GM12878 (cell line): ENCODE measurements at regions not wholly inside any gene's neighbourhood (a gene's known extent, or its start where the extent isn't known, plus 50 kb on each side); places are given as distances from the start of the nearest gene placed in this dataset.

Source experiments
- BCL3 ChIP-seq: IDR thresholded peaks from 2 replicates; pipeline ENCODE4 v1.6.1; 2011; ENCODE audit warnings: borderline replicate concordance, low read depth, mild to moderate bottlenecking, moderate library complexity, low read length; ENCODE audit not compliant: insufficient read depth, poor library complexity, severe bottlenecking
- BCLAF1 ChIP-seq: fragments of 450-650 bp; IDR thresholded peaks from 2 replicates; pipeline ENCODE4 v1.6.1; 2017; ENCODE audit warnings: antibody characterized with exemption, mild to moderate bottlenecking, moderate library complexity
- ZNF592 ChIP-seq: fragments of 450-650 bp; IDR thresholded peaks from 2 replicates; pipeline ENCODE4 v1.6.1; 2017; ENCODE audit warnings: mild to moderate bottlenecking, moderate library complexity

GRCh38 chr15:39391230-39391629, 189.6 kb upstream of the THBS1 start (continued):
- TF ChIP-seq BCL3 = no peak
- no peak for TF ChIP-seq BCLAF1
- TF ChIP-seq ZNF592 = no peak
